Fibroblast of the aortic adventitia (primary cell): ENCODE measurements at regions not wholly inside any gene's neighbourhood (a gene's known extent, or its start where the extent isn't known, plus 50 kb on each side); places are given as distances from the start of the nearest gene placed in this dataset.
"Not testable (repeated sequence)": the region's sequence is repeated elsewhere in the genome, so short reads cannot be mapped to it uniquely, and the experiment has no call there.

ENCODE experiments used
- DNase-seq: peaks from one replicate; pipeline ENCODE4 v3.0.0-alpha.2; 2010; ENCODE audit warnings: low read depth
- H3K4me3 ChIP-seq: 2 replicates; pipeline ENCODE4 v1.5.1; 2011; ENCODE audit warnings: low read depth, mild to moderate bottlenecking, control low read depth, low read length, moderate library complexity
- CTCF ChIP-seq: IDR thresholded peaks from 2 replicates; pipeline ENCODE4 v1.5.1; 2011; ENCODE audit warnings: mild to moderate bottlenecking, low read length, control low read depth, inconsistent platforms; ENCODE audit not compliant: insufficient read depth

GRCh38 chr7:106369352-106369751 is 84.6 kb upstream of the NAMPT start:
- TF ChIP-seq CTCF = no peak
- no peak overlapping the region for H3K4me3 ChIP-seq
- peak; percentile 87 for DNase-seq

GRCh38 chr7:106367664-106368063 is 82.9 kb upstream of the NAMPT start:
- no peak for TF ChIP-seq CTCF
- DNase-seq = no peak

GRCh38 chr7:106367018-106367420 is 82.2 kb upstream of the NAMPT start:
- peak; percentile 36 for TF ChIP-seq CTCF
- peak; percentile 43 for DNase-seq

More at GRCh38 chr7:106367664-106368063, 82.9 kb upstream of the NAMPT start:
- no peak overlapping the region for H3K4me3 ChIP-seq

GRCh38 chr7:106365252-106366005 is 80.6 kb upstream of the NAMPT start:
- no peak overlapping the region for H3K4me3 ChIP-seq
- DNase-seq = peak; percentile 41
- TF ChIP-seq CTCF = no peak

More at GRCh38 chr7:106367018-106367420, 82.2 kb upstream of the NAMPT start:
- no peak overlapping the region for H3K4me3 ChIP-seq

- DNase-seq, H3K4me3 ChIP-seq: not testable (repeated sequence)
Observed at GRCh38 chr7:106362507-106362906, 77.7 kb upstream of the NAMPT start.

- TF ChIP-seq CTCF = no peak
- H3K4me3 ChIP-seq = no peak overlapping the region
- DNase-seq = peak; percentile 90
Observed at GRCh38 chr7:106358103-106358663, 73.4 kb upstream of the NAMPT start.

GRCh38 chr7:106357675-106358074 is 72.9 kb upstream of the NAMPT start:
- H3K4me3 ChIP-seq = no peak overlapping the region
- DNase-seq = no peak
- no peak for TF ChIP-seq CTCF
